UCSD-AML1 (cell line): ENCODE measurements at regions not wholly inside any gene's neighbourhood (a gene's known extent, or its start where the extent isn't known, plus 50 kb on each side); places are given as distances from the start of the nearest gene placed in this dataset.
"Not testable (repeated sequence)": the region's sequence is repeated elsewhere in the genome, so short reads cannot be mapped to it uniquely, and the experiment has no call there.

Experiments
- DNase-seq: peaks from one replicate; lab custom pipeline; 2025; ENCODE audit not compliant: unreplicated experiment; lab: John Stamatoyannopoulos, UW

- DNase-seq: no peak
Observed at GRCh38 chr20:16863303-16863702, 115.1 kb downstream of the OTOR start.

GRCh38 chr20:16864069-16864468 lies 115.9 kb downstream of the OTOR start:
- no peak for DNase-seq

GRCh38 chr20:16864963-16865362 lies 116.8 kb downstream of the OTOR start:
- no peak for DNase-seq

GRCh38 chr20:16865406-16865805 lies 117.2 kb downstream of the OTOR start:
- no peak for DNase-seq

- not testable (repeated sequence) for DNase-seq
Observed at GRCh38 chr20:16873124-16873523, 125.0 kb downstream of the OTOR start.

- no peak for DNase-seq
Observed at GRCh38 chr20:16877053-16877554, 128.9 kb downstream of the OTOR start.

GRCh38 chr20:16885746-16886145 lies 137.6 kb downstream of the OTOR start:
- no peak for DNase-seq

- DNase-seq: no peak
Observed at GRCh38 chr20:16898433-16898832, 150.3 kb downstream of the OTOR start.

GRCh38 chr20:16902662-16903061 lies 154.5 kb downstream of the OTOR start:
- no peak for DNase-seq

GRCh38 chr20:16904751-16905150 lies 156.6 kb downstream of the OTOR start:
- DNase-seq: no peak

- DNase-seq: no peak
Observed at GRCh38 chr20:16914277-16914676, 166.1 kb downstream of the OTOR start.

GRCh38 chr20:16916165-16916564 lies 168.0 kb downstream of the OTOR start:
- no peak for DNase-seq

- DNase-seq: no peak
Observed at GRCh38 chr20:16917636-16918035, 169.5 kb downstream of the OTOR start.

GRCh38 chr20:16918366-16918765 lies 170.2 kb downstream of the OTOR start:
- no peak for DNase-seq

GRCh38 chr20:16919841-16920240 lies 171.7 kb downstream of the OTOR start:
- DNase-seq: no peak

- no peak for DNase-seq
Observed at GRCh38 chr20:16922834-16923233, 174.7 kb downstream of the OTOR start.

GRCh38 chr20:16926626-16927430 lies 178.7 kb downstream of the OTOR start:
- DNase-seq: no peak

- DNase-seq: no peak
Observed at GRCh38 chr20:16929756-16930155, 181.6 kb downstream of the OTOR start.

- no peak for DNase-seq
Observed at GRCh38 chr20:16930656-16931055, 182.5 kb downstream of the OTOR start.

- DNase-seq: no peak
Observed at GRCh38 chr20:16939051-16939450, 190.9 kb downstream of the OTOR start.

GRCh38 chr20:16940701-16941100 lies 192.5 kb downstream of the OTOR start:
- DNase-seq: no peak

GRCh38 chr20:16942051-16942450 lies 193.9 kb downstream of the OTOR start:
- no peak for DNase-seq

- no peak for DNase-seq
Observed at GRCh38 chr20:16942756-16943155, 194.6 kb downstream of the OTOR start.
